Psoas muscle (tissue), 7 donors: ENCODE measurements at regions not wholly inside any gene's neighbourhood (a gene's known extent, or its start where the extent isn't known, plus 50 kb on each side); places are given as distances from the start of the nearest gene placed in this dataset.

Source experiments
- ATAC-seq, 4 donors: fragments of 200-7000 bp; cut with Tn5 transposase; one replicate each; pipeline ENCODE4 v1.9.1; 2020; ENCODE audit warnings: moderate library complexity in 3 of 4, mild to moderate bottlenecking in 2 of 4
- DNase-seq, 2 donors: peaks; one replicate each; pipeline ENCODE4 v3.0.0-alpha.2; 2020
- H3K27ac ChIP-seq: fragments of 200-600 bp; one replicate; pipeline ENCODE4 v1.8.0; 2022
- H3K27me3 ChIP-seq, 3 donors: fragments of 200-600 bp in 1 of 3; one replicate each; pipeline versions ENCODE4 v1.6.1 to v1.8.0; 2013 to 2022; ENCODE audit warnings: low read length in 2 of 3, mild to moderate bottlenecking in 2 of 3, moderate library complexity in 1 of 3; ENCODE audit not compliant: insufficient read depth in 3 of 3
- H3K36me3 ChIP-seq, 2 donors: fragments of 200-600 bp in 1 of 2; one replicate each; pipeline versions ENCODE4 v1.6.1 to v1.8.0; 2013 to 2022; ENCODE audit warnings: low read depth in 1 of 2, mild to moderate bottlenecking in 1 of 2, moderate library complexity in 1 of 2; ENCODE audit not compliant: insufficient read depth in 1 of 2
- H3K4me1 ChIP-seq: fragments of 200-600 bp; one replicate; pipeline ENCODE4 v1.8.0; 2022
- H3K4me3 ChIP-seq: fragments of 200-600 bp; one replicate; pipeline ENCODE4 v1.8.0; 2022; ENCODE audit warnings: mild to moderate bottlenecking
- H3K9me3 ChIP-seq: fragments of 200-600 bp; one replicate; pipeline ENCODE4 v1.8.0; 2022
- WGBS, 3 donors: extraction: QIAGEN DNeasy Blood & Tissue Kit; methylation state at CpG; one replicate each; pipeline versions ENCODE4 v1.1.6 to v1.1.7; 2013; 5-methylcytosine and 5-hydroxymethylcytosine counted together
- intact Hi-C, 2 donors: fragments of 100-400 bp; cut with DNase I; formaldehyde crosslinking; loops; one replicate each; pipeline versions ENCODE4 v1.11.0 to v1.14.2; 2022
- TF ChIP-seq, protein P1 (sequence below): fragments of 200-600 bp; IDR thresholded peaks from one replicate; pipeline ENCODE4 v1.8.0; 2022; ENCODE audit warnings: antibody characterized with exemption
- donor health status: healthy with polysubstance abuse.
- donor health status: DM: no; HTN: no; CAD: no; lungs with moderate emphysema.
- donor health status: Bipolar disorder and iron deficiency.
- donor health status: healthy.
- donor health status: DM: yes; HTN: yes; CAD: no.
- donor health status: DM: no; HTN: no; CAD: no.
- donor health status: DM: yes; HTN: yes; CAD: no.

DNA sequence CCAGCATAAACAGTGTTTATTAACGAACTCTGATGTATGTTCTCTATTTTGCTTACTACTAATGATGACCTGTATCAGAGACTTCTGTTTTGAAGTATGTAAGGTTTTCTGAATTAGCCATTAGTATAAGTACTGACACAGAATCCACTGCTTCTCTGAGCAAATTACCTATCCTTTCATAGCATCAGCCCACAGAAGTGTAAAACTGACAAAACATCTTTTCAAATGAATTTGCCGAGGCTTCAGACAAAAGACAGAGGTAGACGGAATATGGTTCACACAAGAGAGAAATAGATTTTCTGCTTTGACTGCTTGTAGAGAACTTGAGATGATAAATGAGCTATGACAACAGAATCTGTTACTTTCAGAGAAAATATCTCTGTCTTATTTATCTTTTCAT lies 1051.6 kb downstream of the AMY1C start:
- intact Hi-C loops, result no loop called here
- ATAC-seq, result no peak
- WGBS, 3 donors, result 83 to 91% (median 86%) methylated on average over 3 of the region's 3 CpGs

DNA sequence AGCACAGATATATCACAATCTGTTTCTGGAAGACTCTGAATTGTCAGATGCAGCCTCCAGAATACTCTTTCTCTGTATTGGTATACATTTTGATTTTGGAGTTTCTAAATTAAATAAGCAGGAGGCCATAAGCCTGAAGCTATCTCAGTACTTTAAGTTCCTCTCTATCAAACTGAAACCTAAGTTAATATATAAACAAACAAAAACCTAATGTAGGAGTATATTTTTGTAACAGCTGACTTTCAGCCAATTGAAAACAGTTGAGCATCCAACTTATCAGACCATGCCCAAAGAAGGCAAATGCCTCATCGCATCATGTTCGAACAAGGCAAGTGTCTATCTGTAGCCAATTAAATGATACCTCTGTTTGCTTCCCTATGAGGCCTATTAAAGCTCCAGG lies 1054.4 kb downstream of the AMY1C start:
- 93 to 94% (median 93%) methylated on average over 2 of the region's 2 CpGs for whole genome bisulfite sequencing, 3 donors

More for the DNA sequence above, 1051.6 kb downstream of the AMY1C start:
- no peak overlapping the region for H3K27ac ChIP-seq
- H3K27me3 ChIP-seq, result no peaks in the 10 kb centered on the region
- no peaks in the 10 kb centered on the region for H3K36me3 ChIP-seq
- no peak overlapping the region for H3K4me3 ChIP-seq
- no peaks in the 10 kb centered on the region for H3K9me3 ChIP-seq
- DNase-seq, result no peak
- H3K4me1 ChIP-seq, result no peaks in the 10 kb centered on the region
- TF ChIP-seq, protein P1, sequence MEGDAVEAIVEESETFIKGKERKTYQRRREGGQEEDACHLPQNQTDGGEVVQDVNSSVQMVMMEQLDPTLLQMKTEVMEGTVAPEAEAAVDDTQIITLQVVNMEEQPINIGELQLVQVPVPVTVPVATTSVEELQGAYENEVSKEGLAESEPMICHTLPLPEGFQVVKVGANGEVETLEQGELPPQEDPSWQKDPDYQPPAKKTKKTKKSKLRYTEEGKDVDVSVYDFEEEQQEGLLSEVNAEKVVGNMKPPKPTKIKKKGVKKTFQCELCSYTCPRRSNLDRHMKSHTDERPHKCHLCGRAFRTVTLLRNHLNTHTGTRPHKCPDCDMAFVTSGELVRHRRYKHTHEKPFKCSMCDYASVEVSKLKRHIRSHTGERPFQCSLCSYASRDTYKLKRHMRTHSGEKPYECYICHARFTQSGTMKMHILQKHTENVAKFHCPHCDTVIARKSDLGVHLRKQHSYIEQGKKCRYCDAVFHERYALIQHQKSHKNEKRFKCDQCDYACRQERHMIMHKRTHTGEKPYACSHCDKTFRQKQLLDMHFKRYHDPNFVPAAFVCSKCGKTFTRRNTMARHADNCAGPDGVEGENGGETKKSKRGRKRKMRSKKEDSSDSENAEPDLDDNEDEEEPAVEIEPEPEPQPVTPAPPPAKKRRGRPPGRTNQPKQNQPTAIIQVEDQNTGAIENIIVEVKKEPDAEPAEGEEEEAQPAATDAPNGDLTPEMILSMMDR, result no peak

DNA sequence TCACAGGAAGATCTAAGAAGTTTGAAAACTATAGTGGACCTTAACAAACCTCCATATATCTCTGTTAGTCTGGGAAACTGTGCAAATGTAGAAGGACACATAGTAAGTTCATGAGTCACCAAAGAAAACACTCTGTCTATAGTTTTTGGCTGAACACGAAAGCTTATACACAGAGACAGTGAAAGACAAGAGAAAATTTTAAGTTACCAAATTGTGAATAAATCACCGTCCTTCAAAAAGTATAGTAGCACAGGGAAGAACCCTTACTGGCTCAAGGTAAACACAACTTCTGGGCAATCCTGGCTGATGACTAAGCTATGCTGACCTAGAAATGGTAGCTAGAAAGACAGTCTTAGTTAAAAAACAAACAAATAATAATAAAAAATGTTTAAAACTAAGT lies 1057.9 kb downstream of the AMY1C start:
- intact Hi-C loops, result no loop called here
- Histone ChIP-seq H3K4me1 (no peaks in the 10 kb centered on the region), H3K27ac (no peak overlapping the region), H3K27me3 (no peaks in the 10 kb centered on the region), H3K9me3 (no peaks in the 10 kb centered on the region), H3K36me3 (no peaks in the 10 kb centered on the region), H3K4me3 (no peak overlapping the region)
- DNase-seq, result no peak
- TF ChIP-seq, protein P1, result no peak
- no peak for ATAC-seq
- WGBS, 3 donors, result 74 to 85% (median 81%) methylated on average over 2 of the region's 2 CpGs

More for the DNA sequence above, 1054.4 kb downstream of the AMY1C start:
- no peaks in the 10 kb centered on the region for H3K9me3 ChIP-seq
- H3K36me3 ChIP-seq, result no peaks in the 10 kb centered on the region
- H3K4me1 ChIP-seq, result no peaks in the 10 kb centered on the region
- DNase-seq (no peak), ATAC-seq (no peak)
- intact Hi-C loops, result no loop called here
- no peak overlapping the region for H3K4me3 ChIP-seq
- TF ChIP-seq, protein P1, result no peak
- H3K27me3 ChIP-seq, result no peaks in the 10 kb centered on the region
- no peak overlapping the region for H3K27ac ChIP-seq

- TF ChIP-seq, protein P1, result no peak
- WGBS, 3 donors, result 50 to 61% (median 54%) methylated on average over 1 of the region's 1 CpG
- Histone ChIP-seq H3K36me3 (no peaks in the 10 kb centered on the region), H3K9me3 (no peaks in the 10 kb centered on the region), H3K27ac (no peak overlapping the region), H3K4me3 (no peak overlapping the region), H3K4me1 (no peaks in the 10 kb centered on the region), H3K27me3 (no peaks in the 10 kb centered on the region)
- intact Hi-C loops, result no loop called here
- DNase-seq, result no peak
- no peak for ATAC-seq
Observed at GRCh38 chr1:104825401-104825800, 1075.7 kb downstream of the AMY1C start.

GRCh38 chr1:104830534-104830933 lies 1080.8 kb downstream of the AMY1C start:
- DNase-seq (no peak), ATAC-seq (no peak)
- intact Hi-C loops, result no loop called here
- WGBS, 3 donors, result 84 to 93% (median 90%) methylated on average over 2 of the region's 2 CpGs
- Histone ChIP-seq H3K9me3 (peaks cover 4% of the 10 kb centered on the region), H3K4me1 (no peaks in the 10 kb centered on the region), H3K27ac (no peak overlapping the region), H3K36me3 (no peaks in the 10 kb centered on the region), H3K4me3 (no peak overlapping the region), H3K27me3 (no peaks in the 10 kb centered on the region)
- TF ChIP-seq, protein P1, result no peak
